ENCODE measurements at regions not wholly inside any gene's neighbourhood (a gene's known extent, or its start where the extent isn't known, plus 50 kb on each side); places are given as distances from the start of the nearest gene placed in this dataset.

DNA sequence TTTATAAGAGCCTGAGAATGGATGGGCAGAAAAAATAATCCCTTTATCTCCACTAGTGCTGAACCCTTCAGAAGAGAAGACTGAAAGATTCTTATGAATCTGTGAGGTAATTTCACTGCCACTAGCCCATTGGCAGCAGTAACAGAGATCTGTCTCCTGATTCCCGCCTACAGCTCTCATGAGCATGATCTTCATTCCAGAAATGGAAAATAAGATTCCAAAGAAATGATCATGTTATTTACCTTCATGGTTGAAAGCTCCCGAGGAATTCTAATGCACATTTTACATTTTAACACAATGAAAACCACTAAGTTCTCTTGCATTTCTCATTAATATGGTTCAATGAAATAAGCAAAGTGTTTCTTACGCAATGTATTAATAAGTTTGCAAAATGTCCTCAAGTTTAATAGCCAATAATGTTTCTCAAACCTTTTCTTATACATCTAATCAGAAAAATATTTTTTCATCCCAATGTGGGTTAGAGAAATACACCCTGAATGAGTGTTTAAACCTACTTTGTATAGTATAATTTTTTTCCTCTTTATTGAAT, 905.6 kb downstream of the TMEM182 start:
- Mint-ChIP-seq H3K27ac (no peak overlapping the region), H3K9me3 (no peaks in the 10 kb centered on the region), H3K4me3 (no peak overlapping the region), H3K4me1 (no peaks in the 10 kb centered on the region), H3K27me3 (no peaks in the 10 kb centered on the region), H3K36me3 (no peaks in the 10 kb centered on the region)
- no peak for DNase-seq

DNA sequence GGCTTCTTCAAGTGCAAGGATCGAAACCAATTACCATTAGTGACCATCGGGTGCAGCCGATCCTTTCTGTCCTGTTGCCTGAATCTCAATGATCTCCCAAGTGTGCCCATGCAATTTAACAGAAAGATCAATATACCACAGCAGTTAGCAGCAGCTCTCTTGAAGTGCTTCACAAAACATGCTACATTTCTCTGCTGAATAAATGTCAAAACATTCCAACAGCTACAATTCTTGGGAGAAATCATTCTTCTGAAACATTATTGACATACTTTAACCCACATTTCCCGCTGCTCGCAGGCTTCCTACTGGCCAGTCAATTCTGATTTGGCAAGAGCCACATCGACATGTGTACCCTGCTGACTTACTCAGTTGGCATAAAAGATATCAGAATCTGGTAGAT, 907.7 kb downstream of the TMEM182 start:
- Mint-ChIP-seq H3K36me3 (no peaks in the 10 kb centered on the region), H3K9me3 (no peaks in the 10 kb centered on the region), H3K27ac (no peak overlapping the region), H3K4me3 (no peak overlapping the region), H3K27me3 (no peaks in the 10 kb centered on the region), H3K4me1 (no peaks in the 10 kb centered on the region)
- DNase-seq = no peak
